Fibroblast of mammary gland (primary cell): ENCODE measurements at regions not wholly inside any gene's neighbourhood (a gene's known extent, or its start where the extent isn't known, plus 50 kb on each side); places are given as distances from the start of the nearest gene placed in this dataset.

ENCODE experiments used
- DNase-seq: peaks from one replicate; pipeline ENCODE4 v3.0.0-alpha.2; 2010; ENCODE audit warnings: low read depth
- H3K4me3 ChIP-seq: 2 replicates; pipeline ENCODE4 v1.5.1; 2011; ENCODE audit warnings: low read depth, mild to moderate bottlenecking, low read length, moderate library complexity; ENCODE audit not compliant: control insufficient read depth
- TF ChIP-seq, protein P1 (sequence below): conservative IDR thresholded peaks from 2 replicates; pipeline ENCODE4 v1.5.1; 2011; ENCODE audit warnings: low read depth, low read length, inconsistent platforms; ENCODE audit not compliant: control insufficient read depth, insufficient read depth

DNA sequence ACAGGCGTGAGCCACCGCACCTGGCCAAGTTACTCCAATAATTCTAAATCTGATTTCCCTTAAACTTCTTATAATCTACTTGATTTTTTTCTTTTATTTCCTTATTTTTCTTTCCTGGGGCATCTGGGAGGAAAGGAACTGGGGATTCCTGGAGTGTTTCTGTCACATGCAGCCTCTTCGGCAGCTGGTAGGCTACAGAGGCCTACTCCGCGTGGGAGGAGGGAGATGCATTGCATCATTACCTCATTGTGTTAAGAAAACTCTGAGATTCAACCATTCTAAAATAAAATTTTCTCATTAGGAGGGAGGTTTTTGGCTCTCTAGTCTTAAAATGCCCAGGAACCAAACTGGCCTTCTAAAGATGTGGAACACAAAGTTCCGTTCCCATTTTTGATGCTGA, 64.0 kb downstream of the SOX9 start:
- H3K4me3 ChIP-seq, result no peak overlapping the region
- TF ChIP-seq, protein P1, sequence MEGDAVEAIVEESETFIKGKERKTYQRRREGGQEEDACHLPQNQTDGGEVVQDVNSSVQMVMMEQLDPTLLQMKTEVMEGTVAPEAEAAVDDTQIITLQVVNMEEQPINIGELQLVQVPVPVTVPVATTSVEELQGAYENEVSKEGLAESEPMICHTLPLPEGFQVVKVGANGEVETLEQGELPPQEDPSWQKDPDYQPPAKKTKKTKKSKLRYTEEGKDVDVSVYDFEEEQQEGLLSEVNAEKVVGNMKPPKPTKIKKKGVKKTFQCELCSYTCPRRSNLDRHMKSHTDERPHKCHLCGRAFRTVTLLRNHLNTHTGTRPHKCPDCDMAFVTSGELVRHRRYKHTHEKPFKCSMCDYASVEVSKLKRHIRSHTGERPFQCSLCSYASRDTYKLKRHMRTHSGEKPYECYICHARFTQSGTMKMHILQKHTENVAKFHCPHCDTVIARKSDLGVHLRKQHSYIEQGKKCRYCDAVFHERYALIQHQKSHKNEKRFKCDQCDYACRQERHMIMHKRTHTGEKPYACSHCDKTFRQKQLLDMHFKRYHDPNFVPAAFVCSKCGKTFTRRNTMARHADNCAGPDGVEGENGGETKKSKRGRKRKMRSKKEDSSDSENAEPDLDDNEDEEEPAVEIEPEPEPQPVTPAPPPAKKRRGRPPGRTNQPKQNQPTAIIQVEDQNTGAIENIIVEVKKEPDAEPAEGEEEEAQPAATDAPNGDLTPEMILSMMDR, result no peak
- peak; percentile 22 for DNase-seq

DNA sequence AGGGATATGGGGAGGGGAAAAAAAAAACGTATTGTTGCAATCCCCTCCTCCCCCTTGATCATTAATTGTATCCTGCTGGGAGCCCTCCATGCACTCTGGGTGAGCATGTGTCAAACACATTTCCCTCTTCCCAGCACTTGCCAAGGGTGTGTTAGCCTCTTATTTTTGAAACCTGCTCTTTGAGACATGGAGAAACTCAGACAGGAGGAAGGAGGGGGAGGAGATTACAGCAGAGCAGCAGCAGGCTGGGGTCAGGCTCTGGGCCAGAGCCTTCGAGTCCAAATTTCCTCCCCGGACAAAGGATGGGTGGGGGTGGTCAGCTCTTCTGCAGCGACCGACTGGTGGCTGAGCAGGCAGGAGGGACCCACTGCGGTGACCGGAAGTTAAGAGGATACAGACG, 64.7 kb downstream of the SOX9 start:
- TF ChIP-seq, protein P1, result no peak
- no peak for DNase-seq
- no peak overlapping the region for H3K4me3 ChIP-seq

DNA sequence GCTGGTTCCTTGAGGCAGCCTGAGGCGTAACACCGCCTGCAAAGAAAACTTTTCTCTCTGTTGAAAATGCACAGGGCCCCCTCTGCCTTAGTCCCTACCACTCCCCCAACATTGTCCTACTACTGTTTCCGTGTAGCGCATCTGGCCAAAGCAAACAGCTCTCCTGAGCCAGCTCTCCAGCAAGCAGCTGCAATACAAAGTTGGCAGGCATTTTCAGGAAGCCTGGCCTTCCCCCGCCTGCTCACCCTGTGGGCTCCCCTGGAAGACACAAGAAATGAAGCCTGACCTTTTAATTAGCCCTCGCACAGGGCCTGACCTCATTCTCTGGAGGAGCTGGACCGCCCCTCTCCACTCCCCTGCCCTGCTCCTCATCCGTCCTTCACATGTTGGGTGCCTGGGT, 66.7 kb downstream of the SOX9 start:
- TF ChIP-seq, protein P1, result no peak
- peak; percentile 13 for DNase-seq

DNA sequence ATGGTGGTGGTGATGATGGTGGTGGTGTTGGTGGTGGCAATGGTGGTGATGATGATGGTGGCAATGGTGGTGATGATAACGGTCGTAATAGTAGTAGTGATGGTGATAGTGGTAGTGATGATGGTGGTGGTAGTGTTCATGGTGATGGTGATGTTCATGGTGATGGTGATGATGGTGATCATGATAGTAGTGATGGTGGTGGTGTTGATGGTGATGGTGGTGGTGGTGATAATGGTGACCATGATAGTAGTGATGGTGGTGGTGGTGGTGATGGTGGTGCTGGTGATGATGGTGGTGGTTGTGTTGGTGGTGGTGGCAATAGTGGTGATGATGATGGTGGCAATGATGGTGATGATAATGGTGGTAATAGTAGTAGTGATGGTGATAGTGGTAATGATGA, 68.0 kb downstream of the SOX9 start:
- DNase-seq, result no peak
- H3K4me3 ChIP-seq, result no peak overlapping the region
- TF ChIP-seq, protein P1, result no peak

More for the DNA sequence above, 66.7 kb downstream of the SOX9 start:
- H3K4me3 ChIP-seq, result no peak overlapping the region

DNA sequence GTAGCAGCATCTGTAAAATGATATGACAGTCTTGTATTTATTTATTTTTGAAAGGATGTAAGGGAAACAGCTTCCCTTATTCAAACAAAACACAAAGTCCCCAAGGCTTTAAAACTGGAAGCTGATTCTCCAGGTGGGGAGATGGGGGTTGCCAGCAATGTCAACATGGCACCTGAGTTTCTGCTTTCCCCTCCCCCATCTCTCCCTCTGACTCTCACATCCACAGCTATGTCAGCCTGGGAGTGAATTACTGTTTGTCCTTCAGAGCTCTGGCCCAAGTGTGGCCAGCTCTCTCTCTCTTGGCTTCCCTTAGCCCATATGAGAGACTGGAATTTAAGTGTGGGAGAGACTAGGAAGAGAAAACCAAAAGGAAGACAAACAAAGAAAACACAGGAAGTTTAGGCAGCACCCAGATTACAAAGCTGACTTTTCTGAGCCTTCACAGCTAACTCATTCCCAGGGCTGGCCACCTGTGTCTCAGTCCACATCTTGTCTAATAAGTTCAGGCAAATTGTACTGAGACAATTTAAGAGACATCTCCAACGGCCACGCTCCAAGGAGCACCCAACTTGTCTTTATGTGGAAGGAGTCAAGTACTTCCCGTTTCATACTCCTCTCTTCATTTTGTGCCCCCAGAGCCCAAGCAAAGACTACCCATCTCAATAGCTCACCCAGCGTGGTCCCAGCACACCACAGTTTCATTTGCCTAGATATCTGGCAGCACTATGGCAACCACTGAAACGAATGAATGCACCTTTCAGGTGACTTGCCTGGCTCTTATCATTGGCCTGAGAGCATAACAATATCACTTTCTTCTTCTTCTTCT, 69.2 kb downstream of the SOX9 start:
- no peak for DNase-seq
- H3K4me3 ChIP-seq, result no peak overlapping the region
- TF ChIP-seq, protein P1, result no peak

DNA sequence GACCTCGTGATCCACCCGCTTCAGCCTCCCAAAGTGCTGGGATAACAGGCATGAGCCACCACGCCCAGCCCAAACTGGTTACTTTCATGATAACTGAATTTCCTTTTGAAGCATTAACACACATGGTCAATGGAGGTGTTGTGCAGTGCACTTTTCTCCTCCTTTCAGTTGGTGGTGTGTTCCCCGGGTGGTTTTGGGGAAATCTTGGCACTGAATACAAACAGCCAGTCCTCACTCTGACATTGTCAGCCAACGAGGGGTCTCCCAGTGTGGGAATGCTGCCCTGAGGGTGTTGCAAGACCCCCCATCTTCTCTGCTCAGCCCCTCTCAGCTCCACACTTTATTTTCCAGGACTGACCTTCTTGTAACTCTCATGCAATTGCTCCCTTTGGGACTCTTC, 70.5 kb downstream of the SOX9 start:
- DNase-seq, result no peak
- TF ChIP-seq, protein P1, result no peak
- H3K4me3 ChIP-seq, result no peak overlapping the region
